Renal pelvis (tissue), 1 donor: ENCODE measurements at regions not wholly inside any gene's neighbourhood (a gene's known extent, or its start where the extent isn't known, plus 50 kb on each side); places are given as distances from the start of the nearest gene placed in this dataset.
"Not testable (repeated sequence)": the region's sequence is repeated elsewhere in the genome, so short reads cannot be mapped to it uniquely, and the experiment has no call there.

Source experiments
- DNase-seq: peaks from one replicate; pipeline ENCODE4 v3.0.0-alpha.2; 2013

DNA sequence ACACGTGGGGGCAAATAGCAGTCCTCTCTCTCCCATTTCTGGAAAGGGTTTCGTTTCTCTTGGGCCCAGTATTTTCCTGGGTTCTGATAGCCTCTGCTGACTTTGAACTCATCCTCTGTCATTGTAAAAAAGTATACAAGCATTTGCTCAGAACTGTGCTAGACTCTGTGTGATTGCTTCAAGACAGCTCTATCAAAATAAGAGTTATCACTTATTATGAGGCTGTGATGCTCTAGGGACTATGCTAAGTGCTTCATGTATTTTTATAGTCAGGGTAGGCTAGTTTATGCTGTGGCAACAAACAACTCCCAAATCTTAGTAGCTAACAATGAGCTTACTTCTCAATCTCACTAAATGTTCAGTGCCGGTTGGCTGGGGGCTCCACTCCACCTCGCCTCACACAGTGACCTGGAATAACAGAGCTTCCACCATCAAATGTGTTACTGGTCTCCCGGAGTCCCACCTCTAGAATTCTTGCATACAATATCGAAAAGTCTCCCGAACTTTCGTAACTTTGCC, 110.8 kb upstream of the CDC42EP3 start:
- no peak for DNase-seq

DNA sequence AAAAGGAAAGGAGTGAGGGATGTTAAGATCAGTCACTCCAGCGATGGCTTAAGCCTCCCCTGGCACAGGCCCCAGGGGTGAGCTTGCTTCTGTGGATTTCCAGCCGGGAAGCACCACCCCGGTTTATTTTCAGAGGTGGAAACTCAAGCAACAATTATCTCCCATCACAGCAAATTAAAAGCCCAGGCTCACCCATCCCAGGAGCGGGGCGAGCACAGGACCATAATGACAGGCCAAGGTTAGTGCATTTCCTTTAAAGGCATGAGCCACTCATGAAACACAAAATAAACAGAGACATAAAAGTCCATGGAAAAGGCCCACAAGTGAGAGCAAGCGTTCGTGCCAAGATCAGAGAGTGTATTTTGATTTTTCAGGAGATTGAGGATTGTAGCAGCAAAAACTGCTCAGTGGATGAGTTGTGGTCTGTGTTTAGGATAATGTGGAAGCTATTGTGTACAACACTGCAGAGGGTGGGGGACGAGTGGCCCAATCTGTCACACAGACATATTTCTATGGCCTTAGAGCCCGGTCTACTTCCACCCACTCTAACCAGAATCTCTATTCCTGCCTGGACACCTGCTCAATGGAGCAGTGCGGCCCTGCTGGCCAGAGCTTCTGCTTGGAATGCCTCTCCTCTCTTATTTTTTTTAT, 111.4 kb upstream of the CDC42EP3 start:
- no peak for DNase-seq

DNA sequence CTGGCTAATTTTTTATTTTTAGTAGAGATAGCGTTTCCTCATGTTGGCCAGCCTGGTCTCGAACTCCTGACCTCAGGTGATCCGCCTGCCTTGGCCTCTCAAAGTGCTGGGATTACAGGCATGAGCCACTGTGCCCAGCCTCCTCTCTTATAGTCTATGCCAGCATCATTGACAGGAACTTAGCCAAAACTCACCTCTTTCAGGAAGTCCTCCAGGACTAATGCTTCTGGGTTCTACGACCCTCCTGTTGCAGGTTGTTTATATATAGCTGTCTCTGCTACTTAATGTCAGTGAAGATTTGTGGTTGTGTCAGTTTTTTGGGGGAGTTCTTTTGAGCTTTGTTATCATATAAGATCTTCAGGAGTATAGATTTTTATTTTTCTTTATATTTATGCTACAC, 112.1 kb upstream of the CDC42EP3 start:
- DNase-seq, result no peak

DNA sequence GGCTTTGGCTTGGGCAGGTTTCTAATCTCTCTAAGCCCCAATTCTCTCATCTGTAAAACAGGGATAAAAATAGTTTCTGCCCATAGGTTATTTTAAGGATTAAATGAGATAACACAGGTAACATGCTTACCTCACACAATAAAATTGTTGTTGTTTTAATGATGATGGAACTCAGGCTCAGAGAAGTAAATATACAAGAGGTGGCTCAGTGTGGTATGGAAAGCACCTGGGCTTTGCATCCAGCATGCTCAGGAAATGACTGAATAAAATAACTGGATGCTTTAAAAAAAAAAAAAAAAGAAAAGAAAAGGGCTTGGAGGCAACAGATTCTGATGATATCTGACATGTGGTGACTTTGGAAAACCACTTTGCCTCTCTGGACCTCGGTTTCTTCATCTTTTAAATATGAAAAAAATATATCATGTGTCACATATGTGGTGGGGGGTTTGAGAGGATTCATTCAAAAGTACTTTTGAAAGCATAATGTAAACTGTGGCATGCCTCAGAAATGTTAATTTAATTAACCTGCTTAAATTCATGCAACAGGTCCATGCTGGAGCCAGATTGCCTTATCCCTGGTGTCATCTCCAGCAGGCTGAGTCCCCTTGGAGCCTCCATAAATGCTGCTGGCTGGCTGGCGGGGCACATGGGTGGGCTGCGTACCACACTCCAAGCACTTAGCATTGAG, 112.8 kb upstream of the CDC42EP3 start:
- no peak for DNase-seq

DNA sequence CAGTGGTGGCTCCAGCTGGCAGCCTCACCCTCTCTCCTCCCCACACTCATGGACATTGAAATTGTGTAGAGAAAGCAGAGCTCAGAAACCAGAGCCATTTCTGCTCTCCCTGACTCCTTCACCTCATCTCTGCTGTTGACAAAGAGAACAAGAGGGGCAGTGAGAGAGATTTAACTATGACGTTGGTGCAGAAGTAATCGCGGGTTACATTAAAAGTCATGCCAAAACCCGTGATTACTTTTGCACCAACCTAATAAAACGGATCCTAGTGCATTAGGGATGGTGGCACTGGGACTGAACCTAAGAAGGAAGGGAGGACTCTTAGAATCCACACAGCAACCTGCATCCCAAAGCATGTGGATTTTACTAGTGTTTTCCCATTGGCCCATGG, 113.3 kb upstream of the CDC42EP3 start:
- DNase-seq, result no peak

DNA sequence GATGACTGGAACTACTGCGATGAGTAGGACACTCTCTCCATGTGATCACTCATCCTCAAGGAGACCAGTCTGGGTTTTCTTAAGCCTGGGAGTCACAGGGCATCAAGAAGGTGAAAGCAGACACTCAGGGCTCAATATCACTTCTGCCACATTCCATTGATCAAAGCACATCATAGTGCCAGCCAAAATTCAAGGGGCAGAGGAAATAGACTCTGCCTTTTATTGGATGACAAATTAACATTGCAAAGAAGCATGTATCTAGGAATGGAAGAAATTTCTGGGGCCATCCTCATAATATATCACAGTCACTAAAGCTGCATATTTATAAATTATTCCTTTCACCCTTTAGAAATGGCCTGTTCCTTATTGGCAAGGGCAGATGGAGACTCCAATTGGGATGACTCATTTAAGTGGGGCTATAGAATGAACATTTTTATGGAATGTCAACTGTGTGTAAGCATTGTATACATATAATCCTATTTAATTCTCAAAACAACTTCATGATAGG, 114.8 kb upstream of the CDC42EP3 start:
- DNase-seq, result no peak

DNA sequence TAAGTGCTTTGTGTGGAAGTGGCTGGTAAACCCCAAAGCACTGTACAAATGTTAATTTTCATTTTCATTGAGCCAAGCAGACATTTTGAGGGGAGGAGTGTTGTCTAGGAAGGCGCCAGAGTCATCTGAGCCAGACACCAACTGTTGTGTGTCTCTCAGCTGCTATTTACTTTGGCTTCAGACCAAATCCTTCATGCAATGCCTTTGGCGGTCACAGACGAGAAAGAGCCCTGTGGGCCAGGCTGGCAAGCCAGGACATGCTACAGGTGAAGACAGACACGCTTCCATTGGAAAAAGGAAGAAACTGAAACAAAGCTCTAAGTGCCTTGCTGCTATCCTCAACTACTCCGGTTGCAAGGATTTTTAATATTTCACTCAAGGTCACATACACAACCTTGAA, 115.4 kb upstream of the CDC42EP3 start:
- DNase-seq, result no peak

DNA sequence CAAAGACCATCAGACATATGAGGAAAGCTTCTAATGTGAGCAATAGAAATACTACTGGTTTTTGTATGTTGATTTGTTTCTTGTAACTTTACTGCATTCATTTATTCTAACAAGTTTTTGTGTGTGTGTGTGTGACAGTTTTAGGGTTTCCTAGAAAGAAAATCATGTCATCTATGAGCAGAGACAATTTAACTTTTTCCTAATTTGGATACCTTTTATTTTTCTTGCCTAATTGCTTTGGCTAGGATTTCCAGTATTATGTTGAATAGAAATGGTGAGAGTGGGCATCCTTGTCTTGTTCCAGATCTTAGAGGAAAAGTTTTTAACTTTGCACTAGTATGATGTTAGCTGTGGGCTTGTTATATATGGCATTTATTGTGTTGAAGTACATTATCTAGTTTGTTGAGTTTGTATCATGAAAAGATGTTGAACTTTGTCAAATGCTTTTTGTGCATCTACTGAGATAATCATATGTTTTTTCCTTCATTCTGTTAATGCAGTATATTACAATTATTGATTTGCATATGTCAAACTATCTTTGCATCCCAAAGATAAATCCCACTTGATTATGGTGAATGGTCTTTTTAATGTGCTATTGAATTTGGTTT, 117.3 kb upstream of the CDC42EP3 start:
- DNase-seq, result no peak

DNA sequence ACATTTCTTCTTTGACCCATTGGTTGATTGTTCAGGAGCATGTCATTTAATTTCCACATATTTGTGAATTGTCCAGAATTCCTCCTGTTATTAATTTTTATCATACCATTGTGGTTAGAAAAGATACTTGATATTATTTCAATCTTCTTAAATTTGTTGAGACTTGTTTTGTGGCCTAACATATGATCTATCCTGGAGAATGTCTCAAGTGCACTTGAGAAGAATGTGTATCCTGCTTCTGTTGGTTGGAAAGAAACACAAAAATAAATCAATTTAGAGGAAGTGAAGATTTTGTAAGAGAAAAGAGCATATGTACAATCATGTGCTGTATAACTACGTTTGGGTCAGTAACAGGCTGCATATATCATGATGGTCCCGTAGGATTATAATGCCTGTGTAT, 118.6 kb upstream of the CDC42EP3 start:
- DNase-seq, result no peak

DNA sequence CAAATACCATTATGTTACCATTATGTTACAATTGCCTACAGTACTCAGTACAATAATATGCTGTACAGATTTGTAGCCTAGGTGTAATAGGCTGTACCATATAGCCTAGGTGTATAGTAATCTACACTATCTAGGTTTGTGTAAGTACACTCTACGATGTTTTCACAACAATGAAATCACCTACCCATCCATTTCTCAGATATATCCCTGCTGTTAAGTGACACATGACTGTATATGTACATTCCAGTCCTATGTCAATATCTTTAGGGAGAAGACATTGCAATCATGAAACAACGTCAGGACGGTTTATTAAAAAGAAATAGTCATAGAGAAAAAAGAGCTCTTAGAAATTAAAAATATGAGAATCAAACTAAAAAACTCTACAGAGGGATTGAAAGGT, 119.0 kb upstream of the CDC42EP3 start:
- DNase-seq, result no peak

DNA sequence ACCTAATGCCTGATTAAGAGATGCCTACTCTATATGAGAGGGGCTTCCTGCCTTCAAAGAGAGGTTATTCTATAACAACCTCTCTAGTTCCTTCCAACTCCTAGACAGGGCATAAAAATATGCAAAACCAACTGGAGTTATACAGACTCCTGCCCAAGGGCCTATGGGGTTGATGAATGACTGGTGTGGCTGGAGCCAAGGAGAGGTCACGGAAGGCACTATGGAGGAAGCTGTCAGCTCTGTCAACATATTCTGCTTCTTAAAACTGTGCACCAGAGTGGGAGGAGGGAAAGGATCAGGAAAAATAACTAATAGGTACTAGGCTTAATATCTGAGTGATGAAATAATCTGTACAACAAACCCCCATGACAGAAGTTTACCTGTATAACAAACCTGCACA, 120.9 kb upstream of the CDC42EP3 start:
- no peak for DNase-seq

DNA sequence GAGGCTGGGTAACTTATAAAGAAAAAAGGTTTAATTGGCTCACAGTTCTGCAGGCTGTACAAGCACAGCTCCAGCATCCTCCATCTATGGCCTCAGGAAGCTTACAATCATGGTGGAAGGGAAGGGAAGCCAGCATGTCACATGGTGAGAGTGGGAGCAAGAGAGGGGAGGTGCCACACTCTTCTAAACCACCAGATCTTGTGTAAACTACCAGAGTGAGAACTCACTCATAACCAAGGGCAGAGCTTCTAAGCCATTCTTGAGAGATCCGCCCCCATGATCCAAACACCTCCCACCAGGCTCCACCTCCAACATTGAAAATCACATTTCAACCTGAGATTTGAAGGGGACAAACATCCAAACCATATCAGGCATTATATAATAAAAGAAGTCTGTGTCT, 121.6 kb upstream of the CDC42EP3 start:
- DNase-seq, result no peak

DNA sequence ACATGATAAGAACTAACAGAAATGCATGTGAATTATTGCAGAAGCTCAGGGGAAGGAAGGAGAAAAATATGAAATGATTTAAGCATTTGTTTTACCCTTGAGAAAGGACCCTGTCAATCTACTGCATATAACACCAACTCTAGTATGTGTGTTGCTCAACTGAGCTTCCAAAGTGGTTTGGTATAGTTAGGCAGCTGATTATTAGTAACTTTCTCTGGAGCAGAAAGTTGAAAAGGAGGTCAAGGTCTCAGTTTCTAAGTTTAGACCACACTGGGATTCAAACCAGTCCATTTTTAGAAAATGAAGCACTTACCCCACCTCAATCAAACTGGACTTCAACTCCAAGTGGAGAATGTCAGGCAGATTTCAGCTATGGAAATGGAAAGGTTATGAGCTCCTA, 123.3 kb upstream of the CDC42EP3 start:
- no peak for DNase-seq

DNA sequence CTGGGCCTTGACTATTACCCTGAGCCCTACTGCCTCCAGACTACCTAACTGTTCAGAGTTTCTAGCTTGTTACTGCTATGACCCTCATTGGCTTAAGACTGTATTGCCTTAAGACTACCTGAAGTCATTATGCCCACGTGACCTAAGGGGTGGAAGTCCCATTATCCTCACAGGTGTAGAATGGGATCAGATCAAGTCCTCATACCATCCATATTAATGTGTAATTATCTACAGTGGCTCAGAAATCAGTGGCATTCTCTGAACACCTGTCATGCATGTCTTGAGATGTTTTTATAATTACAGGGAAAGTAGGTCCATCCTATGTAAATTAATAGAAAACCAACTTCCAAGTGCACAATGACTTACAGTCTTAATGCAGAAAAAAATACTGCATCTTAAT, 124.0 kb upstream of the CDC42EP3 start:
- DNase-seq, result no peak

DNA sequence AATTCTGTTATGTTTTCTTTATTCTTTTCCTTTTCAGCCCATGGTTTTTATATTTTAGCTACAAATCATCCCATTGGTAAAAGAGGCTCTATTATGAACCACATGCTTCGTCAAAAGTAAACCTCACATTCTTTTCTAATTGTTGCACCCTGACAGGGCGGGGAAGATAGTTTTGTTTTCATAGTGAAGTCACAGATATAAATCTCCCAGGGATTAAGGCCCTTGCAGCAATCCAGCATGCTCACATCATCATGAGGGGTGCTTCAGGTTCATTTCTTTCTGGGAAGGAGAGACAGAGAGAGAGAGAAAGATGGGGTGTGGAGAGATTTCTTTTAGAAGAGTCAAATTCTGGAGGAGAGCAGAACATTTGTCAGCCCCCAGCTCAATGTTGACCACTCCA, 124.5 kb upstream of the CDC42EP3 start:
- no peak for DNase-seq

DNA sequence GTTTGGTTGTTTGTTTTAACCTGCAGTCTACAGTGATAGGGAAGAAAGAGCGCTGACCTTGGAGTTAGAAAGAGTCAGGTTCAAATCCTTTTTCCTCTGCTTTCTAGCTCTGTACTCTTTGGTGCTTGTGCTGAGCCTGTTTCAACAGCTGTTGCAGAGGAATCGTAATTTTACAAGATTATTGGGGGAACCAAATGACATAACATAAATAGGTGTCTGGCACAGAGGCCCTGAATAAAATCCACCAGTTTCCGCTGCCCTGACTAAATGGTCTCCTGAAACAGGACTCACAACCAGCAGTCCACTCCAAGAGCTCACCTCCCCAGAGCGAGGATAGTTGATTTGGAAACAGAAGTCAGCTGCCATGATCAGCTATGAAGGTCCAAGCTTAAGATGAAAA, 125.0 kb upstream of the CDC42EP3 start:
- no peak for DNase-seq

DNA sequence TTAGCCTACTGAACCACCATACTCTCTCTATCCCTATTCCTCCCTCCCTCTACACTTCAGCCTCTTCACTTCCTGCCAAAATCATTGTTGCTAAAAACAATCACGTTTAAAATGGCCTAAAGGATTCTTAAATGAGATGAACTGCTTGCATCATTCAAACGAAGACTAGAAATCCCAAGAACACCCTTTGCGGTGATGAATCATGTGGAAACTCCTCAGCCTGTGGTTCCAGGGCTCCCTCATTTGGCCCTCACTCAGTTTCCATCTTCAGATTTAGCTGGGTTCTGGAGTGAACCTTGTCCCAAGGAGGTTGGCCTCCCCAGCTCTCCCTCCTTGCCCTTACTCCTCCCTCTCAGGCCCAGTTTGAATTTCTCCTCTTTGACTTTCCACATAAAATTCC, 125.6 kb upstream of the CDC42EP3 start:
- no peak for DNase-seq

DNA sequence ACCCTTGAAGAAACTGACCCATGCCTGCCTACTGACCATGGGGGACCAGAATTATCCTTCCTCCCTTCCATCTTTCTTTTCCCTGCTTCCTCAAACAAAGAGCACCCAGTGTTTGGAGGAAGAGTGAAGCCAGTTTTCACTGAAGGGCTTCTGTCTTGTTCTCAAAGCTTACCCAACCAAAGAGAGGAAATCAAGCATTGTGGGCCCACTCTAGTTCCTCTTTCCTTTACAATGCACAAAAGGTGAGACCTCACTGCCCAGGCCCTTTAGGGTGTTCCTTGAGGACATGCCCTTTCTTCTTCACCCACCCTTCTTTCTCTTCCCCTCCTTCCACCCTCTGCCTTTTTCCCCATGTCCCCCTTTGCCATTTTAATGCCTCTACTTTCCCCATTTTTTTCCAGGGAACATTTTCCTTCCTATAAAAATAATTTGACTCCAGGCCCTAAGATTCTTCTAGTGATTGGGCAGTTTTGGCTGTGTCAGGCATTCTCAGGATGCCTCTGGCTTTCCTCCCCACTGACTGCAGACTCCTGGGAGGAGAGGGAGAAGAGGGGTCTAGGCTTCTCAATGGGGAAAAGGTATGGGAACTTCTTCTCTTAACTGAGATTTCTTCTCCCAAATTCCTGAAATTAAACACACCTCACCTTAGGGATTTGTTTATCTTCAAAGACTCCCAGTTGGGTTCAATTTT, 126.6 kb upstream of the RMDN2 start:
- DNase-seq, result no peak

DNA sequence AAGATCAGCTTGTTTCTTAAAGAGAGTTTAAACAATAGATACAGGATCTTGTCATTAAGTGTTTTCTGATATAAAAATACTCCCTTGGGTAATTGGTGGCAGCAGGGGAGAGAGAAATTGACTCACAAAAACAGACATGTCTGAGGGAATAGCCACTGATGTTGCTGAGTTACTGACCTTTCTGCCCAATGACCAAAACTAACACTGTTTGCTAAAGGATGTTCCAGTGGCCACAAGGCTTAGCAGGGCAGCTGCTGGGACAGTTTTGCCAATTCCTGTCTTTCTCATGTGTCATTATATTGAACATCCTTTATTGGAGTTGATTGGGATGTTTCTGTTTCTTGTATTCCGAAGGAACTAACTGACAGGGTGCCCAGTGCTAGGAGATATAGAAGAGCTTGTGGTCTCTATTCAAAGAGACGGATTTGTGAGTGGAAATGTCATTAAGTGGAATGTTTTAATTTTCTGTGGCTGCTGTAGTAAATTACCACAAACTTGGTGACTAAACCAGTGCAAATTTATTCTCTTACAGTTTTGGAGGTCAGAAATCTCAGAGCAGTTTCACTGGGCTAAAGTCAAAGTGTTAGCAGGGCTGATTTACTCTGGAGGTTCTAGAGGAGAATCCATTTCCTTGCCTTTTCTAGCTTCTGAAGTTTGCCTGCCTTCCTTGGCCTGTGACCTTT, 124.8 kb upstream of the RMDN2 start:
- DNase-seq, result no peak

DNA sequence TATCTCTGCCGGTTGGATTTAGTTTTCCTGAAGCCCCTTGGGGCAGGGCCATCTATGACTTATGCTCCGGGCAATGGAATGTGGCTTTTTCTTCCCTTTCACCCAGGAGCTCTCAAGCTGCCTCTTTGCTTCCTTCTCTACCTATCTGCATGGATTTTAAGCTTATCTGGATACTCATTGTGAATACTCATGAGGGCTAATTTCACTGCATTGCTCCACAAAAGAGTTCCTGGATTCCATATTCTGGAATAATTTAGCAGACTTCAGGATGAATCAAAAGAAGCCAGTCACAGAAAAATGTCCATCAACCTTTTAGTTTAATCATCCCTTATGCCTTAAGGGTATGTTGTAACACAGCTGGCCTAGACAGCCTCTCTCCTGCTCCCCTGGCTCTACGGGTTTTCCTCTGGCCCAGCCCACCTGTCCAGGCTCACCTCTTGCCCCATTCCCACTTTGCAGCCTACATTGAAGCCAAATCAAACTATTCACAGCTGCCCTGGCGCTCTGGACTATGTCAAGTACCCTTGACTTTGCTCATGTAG, 122.8 kb upstream of the RMDN2 start:
- DNase-seq, result no peak

DNA sequence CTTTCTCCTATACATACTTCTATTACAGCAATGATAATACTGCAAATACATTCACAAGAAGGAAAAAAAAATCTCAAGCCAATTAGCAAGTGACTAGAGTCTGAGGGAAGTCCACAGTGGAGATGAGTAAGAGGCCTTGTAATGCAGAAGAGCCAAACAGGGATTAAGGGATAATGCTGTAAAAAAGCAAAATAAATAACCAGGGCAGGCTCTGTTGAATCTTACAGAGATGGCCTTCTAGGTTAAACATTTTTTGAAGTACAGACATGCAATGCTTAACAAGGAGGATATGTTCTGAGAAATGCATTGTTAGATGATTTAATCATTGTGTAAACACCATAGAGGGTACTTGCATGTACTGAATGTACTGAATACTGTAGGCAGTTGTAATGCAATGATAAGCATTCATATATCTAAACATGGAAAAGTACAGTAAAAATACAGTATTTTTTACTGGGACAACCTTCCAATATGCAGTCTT, 122.1 kb upstream of the RMDN2 start:
- no peak for DNase-seq

DNA sequence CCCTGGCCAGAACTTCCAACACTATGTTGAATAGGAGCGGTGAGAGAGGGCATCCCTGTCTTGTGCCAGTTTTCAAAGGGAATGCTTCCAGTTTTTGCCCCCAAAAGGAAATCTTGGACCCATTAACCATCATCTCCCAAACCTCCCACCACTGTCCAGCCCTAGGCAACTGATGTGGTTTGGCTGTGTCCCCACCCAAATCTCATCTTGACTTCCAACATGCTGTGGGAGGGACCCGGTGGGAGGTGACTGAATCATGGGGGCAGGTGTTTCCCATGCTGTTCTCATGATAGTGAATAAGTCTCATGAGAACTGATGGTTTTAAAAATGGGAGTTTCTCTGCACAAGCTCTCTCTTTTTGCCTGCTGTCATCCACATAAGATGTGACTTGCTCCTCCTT, 119.1 kb upstream of the RMDN2 start:
- DNase-seq, result not testable (repeated sequence)
